Endothelial cell of umbilical vein (primary cell): ENCODE measurements at regions not wholly inside any gene's neighbourhood (a gene's known extent, or its start where the extent isn't known, plus 50 kb on each side); places are given as distances from the start of the nearest gene placed in this dataset.
"Not testable (repeated sequence)": the region's sequence is repeated elsewhere in the genome, so short reads cannot be mapped to it uniquely, and the experiment has no call there.

Experiments
- CTCF ChIP-seq, 2 donors: IDR thresholded peaks; 1 replicate in 1 of 2; 2 replicates in 1 of 2; pipeline ENCODE4 v1.5.1; 2011; ENCODE audit warnings: low read length in 2 of 2, mild to moderate bottlenecking in 2 of 2, moderate library complexity in 2 of 2, control low read depth in 1 of 2, inconsistent platforms in 1 of 2, low read depth in 1 of 2; ENCODE audit not compliant: insufficient read depth in 1 of 2; ENCODE audit errors: extremely low read depth in 1 of 2
- EZH2 ChIP-seq: IDR thresholded peaks from 2 replicates; pipeline ENCODE4 v1.6.1; 2012; ENCODE audit warnings: borderline replicate concordance, low read depth, mild to moderate bottlenecking, moderate library complexity, low read length, inconsistent platforms; ENCODE audit not compliant: severe bottlenecking
- GATA2 ChIP-seq: IDR thresholded peaks from 2 replicates; pipeline ENCODE4 v1.7.0; 2011; ENCODE audit warnings: low read depth, mild to moderate bottlenecking, moderate library complexity, mixed read lengths, low read length; ENCODE audit not compliant: insufficient read length, insufficient read depth
- JUN ChIP-seq: IDR thresholded peaks from 2 replicates; pipeline ENCODE4 v1.6.1; 2011; ENCODE audit warnings: borderline replicate concordance, low read depth; ENCODE audit not compliant: insufficient read length, insufficient read depth
- MAX ChIP-seq: IDR thresholded peaks from 2 replicates; pipeline ENCODE4 v1.6.1; 2011; ENCODE audit not compliant: insufficient read depth, insufficient read length
- MYC ChIP-seq: IDR thresholded peaks from one replicate; pipeline ENCODE4 v1.6.1; 2011; ENCODE audit warnings: mild to moderate bottlenecking, low read depth, low read length
- POLR2A ChIP-seq: IDR thresholded peaks from 2 replicates; pipeline ENCODE4 v1.6.1; 2012; ENCODE audit warnings: low read depth, mild to moderate bottlenecking, control low read depth, low read length
- POLR2AphosphoS5 ChIP-seq: IDR thresholded peaks from 2 replicates; pipeline ENCODE4 v1.6.1; 2012; ENCODE audit warnings: low read depth, mild to moderate bottlenecking, control low read depth, low read length, moderate library complexity; ENCODE audit not compliant: insufficient read depth

GRCh38 chr3:165572566-165572965, 264.7 kb downstream of the BCHE start:
- not testable (repeated sequence) for TF ChIP-seq POLR2A; CTCF (IDR thresholded peaks at IDR 0.05; ENCODE audit: extremely low read depth in 1 of 2, insufficient read depth in 1 of 2, low read depth in 1 of 2, low read length in 2 of 2); POLR2AphosphoS5; MYC; GATA2; MAX; EZH2; JUN
